ENCODE measurements at regions not wholly inside any gene's neighbourhood (a gene's known extent, or its start where the extent isn't known, plus 50 kb on each side); places are given as distances from the start of the nearest gene placed in this dataset.

- TF ChIP-seq YY1 (IDR thresholded peaks at IDR 0.05; ENCODE audit: insufficient read depth, insufficient read length) (no peak), ZNF274 (IDR thresholded peaks at IDR 0.05; ENCODE audit: low read depth, low read length) (no peak), SUZ12 (IDR thresholded peaks at IDR 0.05; ENCODE audit: extremely low read depth, insufficient read depth, insufficient read length) (no peak)
Measured at GRCh38 chr6:169988769-169989550, 237.5 kb downstream of the ERMARD start.

Data from NT2/D1 (cell line).